ENCODE measurements at regions not wholly inside any gene's neighbourhood (a gene's known extent, or its start where the extent isn't known, plus 50 kb on each side); places are given as distances from the start of the nearest gene placed in this dataset.

DNA sequence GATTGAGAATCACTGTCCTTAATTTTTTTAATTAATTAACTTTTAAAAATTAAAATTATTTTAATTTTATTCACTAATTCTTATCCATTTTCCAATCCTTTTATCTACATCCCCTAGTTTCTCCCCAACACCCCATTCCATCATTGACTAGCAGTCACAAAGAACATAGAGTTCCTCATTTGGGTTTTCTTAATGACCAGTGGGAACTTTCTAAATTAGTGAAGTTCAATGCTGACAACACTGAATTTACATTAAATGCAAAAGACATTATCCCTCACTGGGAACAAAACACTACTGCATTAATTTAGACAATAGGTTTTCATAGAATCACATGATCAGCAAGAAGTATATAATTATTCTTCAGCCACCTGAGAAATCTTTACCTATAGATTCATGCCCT is 80.6 kb upstream of the GLS start:
- Histone ChIP-seq H3K9me3 (no peaks in the 10 kb centered on the region), H3K36me3 (ENCODE audit: low read depth) (no peaks in the 10 kb centered on the region), H3K4me3 (no peak overlapping the region), H3K4me1 (ENCODE audit: low read depth) (no peaks in the 10 kb centered on the region)
- TF ChIP-seq CTCF (IDR thresholded peaks at IDR 0.05) = no peak
- intact Hi-C loops (cut with DNase I, micrococcal nuclease) = no loop called here
- ATAC-seq (no peak), DNase-seq (no peak)

- Histone ChIP-seq H3K36me3 (ENCODE audit: low read depth) (no peaks in the 10 kb centered on the region), H3K4me1 (ENCODE audit: low read depth) (no peaks in the 10 kb centered on the region), H3K9me3 (no peaks in the 10 kb centered on the region), H3K4me3 (no peak overlapping the region)
- no peak for ATAC-seq
- no peak for DNase-seq
- no peak for TF ChIP-seq CTCF (IDR thresholded peaks at IDR 0.05)
- intact Hi-C loops (cut with DNase I, micrococcal nuclease) = no loop called here
Observed at GRCh38 chr2:190800528-190800927, 80.1 kb upstream of the GLS start.

- Histone ChIP-seq H3K9me3 (no peaks in the 10 kb centered on the region), H3K4me1 (ENCODE audit: low read depth) (no peaks in the 10 kb centered on the region), H3K36me3 (ENCODE audit: low read depth) (no peaks in the 10 kb centered on the region), H3K4me3 (no peak overlapping the region)
- no peak for TF ChIP-seq CTCF (IDR thresholded peaks at IDR 0.05)
- ATAC-seq (no peak), DNase-seq (no peak)
- intact Hi-C loops (cut with DNase I, micrococcal nuclease) = no loop called here
Observed at GRCh38 chr2:190802129-190802528, 78.5 kb upstream of the GLS start.

DNA sequence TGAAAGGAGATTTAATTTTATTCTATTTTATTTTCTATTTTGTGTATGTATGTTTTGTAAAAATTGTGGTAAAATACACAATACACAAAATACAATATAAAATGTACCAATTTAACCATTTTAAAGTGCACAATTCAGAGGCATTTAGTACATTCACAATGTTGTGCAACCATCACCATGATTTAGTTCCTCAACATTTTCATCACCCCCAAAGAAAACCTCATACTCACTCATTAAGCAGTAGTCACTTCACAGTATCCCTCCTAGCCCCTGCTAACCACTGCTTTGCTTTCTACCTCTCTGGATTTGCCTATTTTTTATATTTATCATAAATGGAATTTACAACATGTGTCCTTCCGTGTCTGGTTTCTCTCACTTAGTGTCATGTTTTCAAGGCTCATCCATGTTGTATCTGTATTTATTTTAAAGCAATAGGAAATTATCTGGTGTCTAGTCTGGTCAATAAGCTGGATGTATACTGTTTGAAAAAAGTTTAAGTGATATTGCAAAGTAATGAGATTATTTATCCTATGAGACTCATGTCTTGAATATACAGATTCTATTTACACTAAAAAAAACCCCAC is 77.9 kb upstream of the GLS start:
- no peak for DNase-seq
- ATAC-seq = no peak
- Histone ChIP-seq H3K9me3 (no peaks in the 10 kb centered on the region), H3K4me1 (ENCODE audit: low read depth) (no peaks in the 10 kb centered on the region), H3K4me3 (no peak overlapping the region), H3K36me3 (ENCODE audit: low read depth) (no peaks in the 10 kb centered on the region)
- no peak for TF ChIP-seq CTCF (IDR thresholded peaks at IDR 0.05)
- intact Hi-C loops (cut with DNase I, micrococcal nuclease) = no loop called here

DNA sequence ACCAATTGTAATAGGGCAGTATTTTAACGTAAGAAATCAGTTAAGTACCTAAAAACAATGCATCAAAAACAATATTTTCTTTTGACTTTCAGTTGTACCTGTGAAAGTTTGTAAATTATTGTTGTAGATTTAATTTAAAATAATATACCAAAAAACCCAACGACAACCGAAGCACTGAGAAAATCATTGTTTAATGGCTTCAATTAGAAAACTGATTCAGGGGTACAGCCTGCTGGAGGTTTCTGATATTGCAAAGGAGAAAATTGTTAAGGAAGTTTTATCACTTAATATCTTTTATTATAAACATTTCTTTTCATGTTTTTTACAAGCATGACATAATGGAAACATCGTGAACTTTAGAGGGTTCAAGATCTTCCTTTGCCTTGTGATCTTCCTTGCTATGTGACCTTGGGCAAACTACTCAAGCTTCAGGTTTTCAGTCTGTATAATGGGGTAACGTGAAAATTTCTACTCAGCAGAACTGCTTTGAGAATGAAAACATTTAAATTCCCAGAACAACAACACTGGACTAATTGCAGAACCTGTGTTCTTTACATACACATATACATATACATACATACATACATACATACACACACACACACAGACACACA is 76.3 kb upstream of the GLS start:
- Histone ChIP-seq H3K4me3 (no peak overlapping the region), H3K36me3 (ENCODE audit: low read depth) (no peaks in the 10 kb centered on the region), H3K4me1 (ENCODE audit: low read depth) (no peaks in the 10 kb centered on the region), H3K9me3 (no peaks in the 10 kb centered on the region)
- TF ChIP-seq CTCF (IDR thresholded peaks at IDR 0.05) = no peak
- DNase-seq (no peak), ATAC-seq (no peak)
- intact Hi-C loops (cut with DNase I, micrococcal nuclease) = no loop called here

GRCh38 chr2:190805126-190805525 is 75.5 kb upstream of the GLS start:
- no peaks in the 10 kb centered on the region for H3K9me3 ChIP-seq
- intact Hi-C loops (cut with DNase I, micrococcal nuclease) = no loop called here
- no peak for DNase-seq
- no peak for ATAC-seq
- no peak overlapping the region for H3K4me3 ChIP-seq
- H3K4me1 ChIP-seq (ENCODE audit: low read depth) = peaks cover 6% of the 10 kb centered on the region
- no peak for TF ChIP-seq CTCF (IDR thresholded peaks at IDR 0.05)
- no peaks in the 10 kb centered on the region for H3K36me3 ChIP-seq (ENCODE audit: low read depth)

Measured in mucosa of descending colon (tissue), 3 donors.